Stimulated activated memory B cell treated with anti-CD40 and anti-IgM and Interleukin-4, amounts not matched to agents 10 μg/mL and 1 μg/mL and 100 μg/mL, for 72 hours (primary cell): ENCODE measurements at regions not wholly inside any gene's neighbourhood (a gene's known extent, or its start where the extent isn't known, plus 50 kb on each side); places are given as distances from the start of the nearest gene placed in this dataset.
"Not testable (repeated sequence)": the region's sequence is repeated elsewhere in the genome, so short reads cannot be mapped to it uniquely, and the experiment has no call there.

Experiments used
- ATAC-seq: fragments of 150-1000 bp; cut with Tn5 transposase; 2 replicates; pipeline ENCODE4 v1.10.0; 2021
- H3K27ac Mint-ChIP-seq: one replicate; pipeline ENCODE4 v1.8.0; 2022; ENCODE audit warnings: mild to moderate bottlenecking, mixed read lengths
- H3K27me3 Mint-ChIP-seq: one replicate; pipeline ENCODE4 v1.8.0; 2022; ENCODE audit warnings: mixed read lengths
- H3K36me3 Mint-ChIP-seq: one replicate; pipeline ENCODE4 v1.8.0; 2022; ENCODE audit warnings: mixed read lengths
- H3K4me1 Mint-ChIP-seq: one replicate; pipeline ENCODE4 v1.8.0; 2022; ENCODE audit warnings: mixed read lengths
- H3K4me3 Mint-ChIP-seq: one replicate; pipeline ENCODE4 v1.8.0; 2022; ENCODE audit warnings: mild to moderate bottlenecking, moderate library complexity, mixed read lengths
- H3K9me3 Mint-ChIP-seq: one replicate; pipeline ENCODE4 v1.8.0; 2022; ENCODE audit warnings: mixed read lengths

- Mint-ChIP-seq H3K4me3 (no peak overlapping the region), H3K9me3 (no peaks in the 10 kb centered on the region), H3K4me1 (no peaks in the 10 kb centered on the region), H3K36me3 (no peaks in the 10 kb centered on the region), H3K27me3 (peaks cover 14% of the 10 kb centered on the region), H3K27ac (no peak overlapping the region)
- no peak for ATAC-seq
Measured at GRCh38 chr6:79814940-79815339, 132.4 kb downstream of the ELOVL4 start.

- Mint-ChIP-seq H3K36me3 (no peaks in the 10 kb centered on the region), H3K9me3 (no peaks in the 10 kb centered on the region), H3K4me3 (no peak overlapping the region), H3K4me1 (no peaks in the 10 kb centered on the region), H3K27me3 (peaks cover 14% of the 10 kb centered on the region), H3K27ac (no peak overlapping the region)
- peak; percentile 55 for ATAC-seq
Measured at GRCh38 chr6:79813854-79814709, 133.3 kb downstream of the ELOVL4 start.

DNA sequence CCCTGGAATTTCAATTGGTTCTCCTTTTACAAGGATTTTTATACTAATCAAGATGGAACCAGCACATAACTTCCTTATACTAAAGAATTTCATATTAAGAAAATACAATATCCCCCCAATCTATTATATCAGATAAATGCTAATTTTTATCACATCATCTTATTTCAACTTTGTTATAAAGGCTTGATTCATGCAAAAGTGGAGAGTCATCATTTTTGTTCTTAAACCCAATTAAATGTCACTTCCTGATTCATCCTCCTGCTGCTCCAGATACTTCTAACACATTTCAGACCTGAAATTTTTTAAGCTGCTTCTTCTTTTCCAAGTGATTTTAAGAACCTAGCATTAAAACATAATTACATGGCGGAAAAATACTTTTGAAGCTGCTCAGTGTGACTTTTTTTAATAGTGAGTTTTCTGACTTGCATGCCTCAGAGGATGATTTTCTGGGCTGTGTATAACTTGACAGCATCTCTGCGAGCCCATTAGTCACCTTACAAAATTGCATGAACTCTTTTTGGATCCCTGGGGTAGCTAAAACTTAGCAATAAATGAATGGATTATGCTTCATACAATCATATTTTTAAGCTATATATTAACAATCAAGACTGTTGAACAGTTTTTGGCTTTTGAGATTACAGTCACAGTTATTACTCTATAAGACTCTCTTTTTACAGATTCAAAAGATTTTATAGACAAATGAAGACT is 134.1 kb downstream of the ELOVL4 start:
- Mint-ChIP-seq H3K4me3 (no peak overlapping the region), H3K4me1 (no peaks in the 10 kb centered on the region), H3K36me3 (no peaks in the 10 kb centered on the region), H3K27me3 (peaks cover 22% of the 10 kb centered on the region), H3K9me3 (no peaks in the 10 kb centered on the region), H3K27ac (no peak overlapping the region)
- ATAC-seq, result no peak

- H3K36me3 Mint-ChIP-seq, result no peaks in the 10 kb centered on the region
- peaks cover 30% of the 10 kb centered on the region for H3K27me3 Mint-ChIP-seq
- H3K27ac Mint-ChIP-seq, result no peak overlapping the region
- ATAC-seq, result no peak
- H3K4me3 Mint-ChIP-seq, result no peak overlapping the region
- no peaks in the 10 kb centered on the region for H3K4me1 Mint-ChIP-seq
- H3K9me3 Mint-ChIP-seq, result no peaks in the 10 kb centered on the region
Measured at GRCh38 chr6:79812195-79812594, 135.2 kb downstream of the ELOVL4 start.

DNA sequence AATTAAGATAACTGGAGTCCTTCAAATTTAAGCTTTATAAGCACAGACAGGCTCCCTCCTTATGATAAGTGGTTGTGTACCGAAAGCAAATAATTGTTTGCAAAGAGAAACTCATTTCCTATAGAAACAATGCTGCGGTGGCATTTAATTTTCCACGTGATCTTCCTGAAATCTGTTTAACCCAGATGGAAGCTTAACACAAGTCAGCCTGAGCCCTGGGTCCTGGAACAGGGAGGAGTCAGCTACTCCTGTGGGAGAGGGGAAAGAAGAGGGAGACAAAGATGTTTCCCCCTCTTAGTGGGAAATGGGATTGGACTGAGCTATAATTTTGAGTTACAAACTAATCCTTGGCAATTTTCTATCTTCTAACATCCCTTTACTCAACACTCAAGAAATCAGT is 136.5 kb downstream of the ELOVL4 start:
- Mint-ChIP-seq H3K4me3 (no peak overlapping the region), H3K27ac (no peak overlapping the region), H3K36me3 (no peaks in the 10 kb centered on the region), H3K4me1 (no peaks in the 10 kb centered on the region), H3K27me3 (peaks cover 19% of the 10 kb centered on the region), H3K9me3 (no peaks in the 10 kb centered on the region)
- ATAC-seq, result no peak

DNA sequence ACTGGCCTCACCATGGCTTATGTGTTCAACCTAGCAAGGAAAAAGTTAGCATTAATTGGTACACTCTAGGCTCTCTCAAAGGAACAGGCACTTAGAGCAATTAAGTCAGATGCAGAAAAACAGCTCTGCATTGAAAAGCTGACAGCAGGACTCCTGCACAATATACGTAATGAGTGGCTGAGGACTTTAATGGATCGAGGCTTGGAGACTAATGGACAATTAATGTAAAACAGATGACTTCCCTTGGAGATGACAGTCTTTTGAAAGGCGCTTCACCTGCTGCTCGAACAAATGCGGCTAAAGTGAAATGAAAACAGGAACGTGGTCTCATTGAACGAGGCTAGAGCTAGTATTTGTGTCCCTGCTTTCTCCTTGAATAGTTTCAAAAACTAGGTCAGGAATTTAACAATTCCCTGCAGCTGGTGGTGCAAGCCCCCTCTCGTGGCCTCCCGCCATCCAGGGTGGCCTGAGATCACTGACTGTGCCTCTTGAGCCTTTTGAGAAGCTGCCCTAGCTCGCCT is 137.1 kb downstream of the ELOVL4 start:
- no peak for ATAC-seq
- Mint-ChIP-seq H3K4me1 (no peaks in the 10 kb centered on the region), H3K27ac (no peak overlapping the region), H3K9me3 (no peaks in the 10 kb centered on the region), H3K4me3 (no peak overlapping the region), H3K36me3 (no peaks in the 10 kb centered on the region), H3K27me3 (peaks cover 25% of the 10 kb centered on the region)

GRCh38 chr6:79808921-79809320 is 138.4 kb downstream of the ELOVL4 start:
- Mint-ChIP-seq H3K27me3 (peaks cover 26% of the 10 kb centered on the region), H3K36me3 (no peaks in the 10 kb centered on the region), H3K27ac (no peak overlapping the region), H3K4me1 (no peaks in the 10 kb centered on the region), H3K9me3 (no peaks in the 10 kb centered on the region), H3K4me3 (no peak overlapping the region)
- no peak for ATAC-seq

DNA sequence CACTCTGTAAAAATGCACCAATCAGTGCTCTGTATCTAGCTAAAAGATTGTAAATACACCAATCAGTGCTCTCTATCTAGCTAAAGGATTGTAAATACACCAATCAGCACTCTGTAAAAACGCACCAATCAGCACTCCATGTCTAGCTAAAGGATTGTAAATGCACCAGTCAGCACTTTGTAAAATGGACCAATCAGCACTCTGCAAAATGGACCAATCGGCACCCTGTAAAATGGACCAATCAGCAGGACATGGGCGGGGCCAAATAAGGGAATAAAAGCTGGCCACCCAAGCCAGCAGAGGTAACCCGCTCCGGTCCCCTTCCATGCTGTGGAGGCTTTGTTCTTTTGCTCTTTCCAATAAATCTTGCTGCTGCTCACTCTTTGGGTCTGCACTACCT is 140.7 kb downstream of the ELOVL4 start:
- H3K4me1 Mint-ChIP-seq, H3K36me3 Mint-ChIP-seq, ATAC-seq, H3K27ac Mint-ChIP-seq, H3K9me3 Mint-ChIP-seq, H3K4me3 Mint-ChIP-seq: not testable (repeated sequence)
- peaks cover 26% of the 10 kb centered on the region for H3K27me3 Mint-ChIP-seq

- Mint-ChIP-seq H3K27ac (no peak overlapping the region), H3K9me3 (no peaks in the 10 kb centered on the region), H3K27me3 (peaks cover 35% of the 10 kb centered on the region), H3K36me3 (no peaks in the 10 kb centered on the region), H3K4me1 (no peaks in the 10 kb centered on the region), H3K4me3 (no peak overlapping the region)
- no peak for ATAC-seq
Measured at GRCh38 chr6:79804732-79805131, 142.6 kb downstream of the ELOVL4 start.

GRCh38 chr6:79803917-79804316 is 143.4 kb downstream of the ELOVL4 start:
- Mint-ChIP-seq H3K27ac (no peak overlapping the region), H3K4me1 (no peaks in the 10 kb centered on the region), H3K27me3 (peaks cover 32% of the 10 kb centered on the region), H3K4me3 (no peak overlapping the region), H3K9me3 (no peaks in the 10 kb centered on the region), H3K36me3 (no peaks in the 10 kb centered on the region)
- ATAC-seq, result no peak

DNA sequence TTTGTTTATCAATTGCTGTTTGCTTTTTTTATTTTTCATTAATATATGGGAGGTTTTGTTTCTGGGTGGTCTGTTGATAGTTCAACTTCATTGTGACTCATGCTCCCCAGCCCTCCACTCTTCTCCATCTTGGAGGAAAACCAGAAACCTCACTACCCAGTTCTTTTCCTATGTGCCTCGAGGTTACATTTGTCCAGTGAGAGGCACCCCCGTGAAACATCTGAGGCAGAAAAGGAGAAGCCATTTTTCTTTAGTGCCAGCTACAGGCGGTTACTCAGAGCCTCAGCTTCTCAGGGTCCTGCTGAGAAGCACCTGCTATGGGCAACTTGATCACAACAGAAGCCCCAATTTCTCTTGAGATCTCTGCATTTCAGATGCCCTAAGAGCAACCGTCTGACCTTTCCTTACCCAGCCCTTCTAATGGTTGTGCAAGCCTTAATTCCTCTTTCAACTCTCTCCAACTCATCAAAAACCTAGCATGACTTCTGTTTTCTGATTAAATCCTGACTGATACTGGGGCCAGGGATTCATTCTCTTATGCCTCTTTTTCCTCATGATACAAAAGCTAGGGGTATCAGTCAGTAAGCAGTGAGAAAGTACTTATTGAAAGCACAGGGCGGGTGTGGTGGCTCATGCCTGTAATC is 144.6 kb downstream of the ELOVL4 start:
- no peak for ATAC-seq
- Mint-ChIP-seq H3K36me3 (no peaks in the 10 kb centered on the region), H3K27ac (no peak overlapping the region), H3K4me3 (no peak overlapping the region), H3K27me3 (peaks cover 21% of the 10 kb centered on the region), H3K4me1 (no peaks in the 10 kb centered on the region), H3K9me3 (no peaks in the 10 kb centered on the region)

DNA sequence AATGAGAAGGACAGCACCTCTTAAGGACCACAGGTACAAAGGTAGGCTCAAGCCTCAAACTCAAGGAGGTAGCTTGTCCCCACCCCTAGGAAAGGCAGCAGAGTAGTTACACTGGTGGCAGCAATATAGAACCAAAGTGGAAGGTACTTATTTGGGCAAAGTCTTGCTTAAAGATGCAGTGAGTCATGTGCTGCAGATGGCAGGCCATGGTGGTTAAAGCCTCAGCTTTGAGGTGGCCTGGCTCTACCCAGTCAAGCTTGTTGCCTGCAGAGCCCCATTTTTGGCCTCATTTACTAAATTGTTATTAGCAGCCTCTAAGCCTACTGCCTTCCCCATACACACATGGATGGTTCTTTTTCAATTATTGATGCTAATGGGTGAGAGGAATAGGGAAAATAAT is 146.0 kb downstream of the ELOVL4 start:
- no peak for ATAC-seq
- Mint-ChIP-seq H3K4me3 (no peak overlapping the region), H3K4me1 (no peaks in the 10 kb centered on the region), H3K36me3 (no peaks in the 10 kb centered on the region), H3K27ac (no peak overlapping the region), H3K9me3 (no peaks in the 10 kb centered on the region), H3K27me3 (peaks cover 17% of the 10 kb centered on the region)

- no peaks in the 10 kb centered on the region for H3K36me3 Mint-ChIP-seq
- H3K27me3 Mint-ChIP-seq, result peaks cover 8% of the 10 kb centered on the region
- H3K9me3 Mint-ChIP-seq, result no peaks in the 10 kb centered on the region
- no peak overlapping the region for H3K27ac Mint-ChIP-seq
- H3K4me3 Mint-ChIP-seq, result no peak overlapping the region
- ATAC-seq, result no peak
- H3K4me1 Mint-ChIP-seq, result no peaks in the 10 kb centered on the region
Measured at GRCh38 chr6:79798841-79799240, 148.5 kb downstream of the ELOVL4 start.

- Mint-ChIP-seq H3K4me3 (no peak overlapping the region), H3K4me1 (no peaks in the 10 kb centered on the region), H3K27me3 (peaks cover 8% of the 10 kb centered on the region), H3K9me3 (no peaks in the 10 kb centered on the region), H3K36me3 (no peaks in the 10 kb centered on the region), H3K27ac (no peak overlapping the region)
- ATAC-seq, result no peak
Measured at GRCh38 chr6:79797912-79798311, 149.4 kb downstream of the ELOVL4 start.

DNA sequence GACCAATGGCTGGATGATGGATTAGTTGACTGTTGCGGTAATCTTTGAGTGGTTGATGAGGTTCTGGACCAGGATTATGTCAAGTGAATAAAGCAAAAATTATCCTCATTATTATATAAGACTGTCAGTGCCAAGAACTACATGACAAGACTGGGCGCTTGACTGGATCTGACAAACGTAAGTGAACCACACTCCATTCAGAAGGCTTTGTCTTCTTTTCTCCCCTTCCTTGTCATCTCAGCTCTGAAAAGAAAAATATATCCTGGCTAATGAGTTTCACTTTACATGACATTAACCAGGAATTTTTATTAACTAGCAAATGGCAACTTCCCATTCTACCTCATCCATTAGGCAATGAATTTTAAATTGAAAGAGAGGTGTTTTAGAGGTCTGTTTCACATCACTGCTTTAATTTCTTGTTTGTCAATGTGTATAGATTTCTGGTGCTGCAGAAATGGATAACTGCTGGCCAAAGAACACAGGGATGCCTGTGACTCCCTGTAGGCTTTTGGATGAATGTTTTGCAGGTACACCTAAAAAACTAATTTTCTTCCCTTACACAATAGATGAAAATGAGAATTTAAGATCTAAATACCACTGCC is 150.1 kb downstream of the ELOVL4 start:
- Mint-ChIP-seq H3K27me3 (peaks cover 8% of the 10 kb centered on the region), H3K36me3 (no peaks in the 10 kb centered on the region), H3K4me1 (no peaks in the 10 kb centered on the region), H3K4me3 (no peak overlapping the region), H3K9me3 (no peaks in the 10 kb centered on the region), H3K27ac (no peak overlapping the region)
- no peak for ATAC-seq
